DND-41 (cell line): ENCODE measurements at regions not wholly inside any gene's neighbourhood (a gene's known extent, or its start where the extent isn't known, plus 50 kb on each side); places are given as distances from the start of the nearest gene placed in this dataset.

Source experiments
- ATAC-seq: fragments of 200-7000 bp; cut with Tn5 transposase; 3 replicates; pipeline ENCODE4 v1.9.1; 2021; ENCODE audit warnings: low read depth; ENCODE audit not compliant: insufficient read depth
- DNase-seq: peaks from one replicate; pipeline ENCODE4 v3.0.0-alpha.2; 2020
- H2AFZ ChIP-seq: 2 replicates; pipeline ENCODE4 v1.6.0; 2012; ENCODE audit warnings: low read depth, low read length
- H3K27ac ChIP-seq: 2 replicates; pipeline ENCODE4 v1.5.1; 2012; ENCODE audit warnings: low read length, inconsistent platforms
- H3K27me3 ChIP-seq: fragments of 200-600 bp; sonication (generic); 2 replicates; pipeline ENCODE4 v1.6.0; 2012; ENCODE audit warnings: low read length, mild to moderate bottlenecking, inconsistent platforms; ENCODE audit not compliant: insufficient read depth, poor library complexity
- H3K36me3 ChIP-seq: 2 replicates; pipeline ENCODE4 v1.5.1; 2012; ENCODE audit warnings: low read length, inconsistent platforms; ENCODE audit not compliant: insufficient read depth
- H3K4me1 ChIP-seq: 2 replicates; pipeline ENCODE4 v1.5.1; 2012; ENCODE audit warnings: mild to moderate bottlenecking, low read length; ENCODE audit not compliant: insufficient read depth
- H3K4me2 ChIP-seq: 2 replicates; pipeline ENCODE4 v1.6.0; 2012; ENCODE audit warnings: mild to moderate bottlenecking, moderate library complexity, low read length, inconsistent platforms; ENCODE audit not compliant: insufficient read depth
- H3K4me3 ChIP-seq, 2 experiments: fragments of 200-600 bp in 1 of 2; shearing (Covaris generic) in 1 of 2; 2 replicates each; pipeline ENCODE4 v1.5.1; 2012 to 2016; ENCODE audit warnings: inconsistent platforms in 2 of 2, low read length in 2 of 2, mild to moderate bottlenecking in 2 of 2, low read depth in 1 of 2, moderate library complexity in 1 of 2
- H3K79me2 ChIP-seq: 2 replicates; pipeline ENCODE4 v1.6.0; 2012; ENCODE audit warnings: low read length, inconsistent platforms; ENCODE audit not compliant: insufficient read depth
- H3K9ac ChIP-seq: 2 replicates; pipeline ENCODE4 v1.6.0; 2012; ENCODE audit warnings: low read depth, mild to moderate bottlenecking, inconsistent platforms, low read length, moderate library complexity
- H3K9me3 ChIP-seq: 2 replicates; pipeline ENCODE4 v1.5.1; 2012; ENCODE audit warnings: low read length, moderate library complexity, mild to moderate bottlenecking, inconsistent platforms; ENCODE audit not compliant: insufficient read depth, severe bottlenecking
- H4K20me1 ChIP-seq: 2 replicates; pipeline ENCODE4 v1.6.0; 2012; ENCODE audit warnings: low read length; ENCODE audit not compliant: insufficient read depth
- EZH2 ChIP-seq: IDR thresholded peaks from 3 replicates; pipeline ENCODE4 v1.6.1; 2012; ENCODE audit warnings: borderline replicate concordance, low read depth, mild to moderate bottlenecking, moderate library complexity, low read length, inconsistent platforms; ENCODE audit not compliant: severe bottlenecking
- TF ChIP-seq, protein P1 (sequence below): IDR thresholded peaks from 2 replicates; pipeline ENCODE4 v1.5.1; 2012; ENCODE audit warnings: borderline replicate concordance, low read length, moderate library complexity, mild to moderate bottlenecking; ENCODE audit not compliant: poor library complexity, severe bottlenecking; ENCODE audit errors: extremely low read depth

DNA sequence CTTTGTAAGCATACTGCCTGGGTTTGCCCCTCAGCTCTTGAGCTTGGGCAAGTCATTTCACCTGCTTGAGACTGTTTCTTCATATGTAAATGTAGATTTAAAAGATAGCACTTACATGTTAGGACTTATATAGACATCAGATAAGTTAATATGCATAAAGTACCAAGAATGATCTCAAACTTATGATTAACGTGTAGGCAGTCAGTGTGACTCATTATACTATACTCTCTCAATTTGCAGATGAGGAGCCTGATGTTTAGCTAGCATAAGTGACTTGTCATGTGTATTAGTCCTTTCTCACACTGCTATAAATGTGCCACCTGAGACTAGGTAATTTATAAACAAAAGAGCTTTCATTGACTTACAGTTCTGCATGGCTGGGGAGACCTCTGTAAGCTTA lies 690.5 kb downstream of the KCNJ2 start:
- Histone ChIP-seq H3K9ac (no peak overlapping the region), H2AFZ (no peak overlapping the region), H3K27me3 (no peaks in the 10 kb centered on the region), H4K20me1 (no peaks in the 10 kb centered on the region), H3K27ac (no peak overlapping the region), H3K4me1 (no peaks in the 10 kb centered on the region), H3K36me3 (no peaks in the 10 kb centered on the region), H3K4me3 (no peak overlapping the region), H3K9me3 (peaks cover 2% of the 10 kb centered on the region), H3K79me2 (no peaks in the 10 kb centered on the region), H3K4me2 (no peak overlapping the region)
- TF ChIP-seq, protein P1, sequence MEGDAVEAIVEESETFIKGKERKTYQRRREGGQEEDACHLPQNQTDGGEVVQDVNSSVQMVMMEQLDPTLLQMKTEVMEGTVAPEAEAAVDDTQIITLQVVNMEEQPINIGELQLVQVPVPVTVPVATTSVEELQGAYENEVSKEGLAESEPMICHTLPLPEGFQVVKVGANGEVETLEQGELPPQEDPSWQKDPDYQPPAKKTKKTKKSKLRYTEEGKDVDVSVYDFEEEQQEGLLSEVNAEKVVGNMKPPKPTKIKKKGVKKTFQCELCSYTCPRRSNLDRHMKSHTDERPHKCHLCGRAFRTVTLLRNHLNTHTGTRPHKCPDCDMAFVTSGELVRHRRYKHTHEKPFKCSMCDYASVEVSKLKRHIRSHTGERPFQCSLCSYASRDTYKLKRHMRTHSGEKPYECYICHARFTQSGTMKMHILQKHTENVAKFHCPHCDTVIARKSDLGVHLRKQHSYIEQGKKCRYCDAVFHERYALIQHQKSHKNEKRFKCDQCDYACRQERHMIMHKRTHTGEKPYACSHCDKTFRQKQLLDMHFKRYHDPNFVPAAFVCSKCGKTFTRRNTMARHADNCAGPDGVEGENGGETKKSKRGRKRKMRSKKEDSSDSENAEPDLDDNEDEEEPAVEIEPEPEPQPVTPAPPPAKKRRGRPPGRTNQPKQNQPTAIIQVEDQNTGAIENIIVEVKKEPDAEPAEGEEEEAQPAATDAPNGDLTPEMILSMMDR = no peak
- no peak for TF ChIP-seq EZH2
- ATAC-seq (no peak), DNase-seq (no peak)

DNA sequence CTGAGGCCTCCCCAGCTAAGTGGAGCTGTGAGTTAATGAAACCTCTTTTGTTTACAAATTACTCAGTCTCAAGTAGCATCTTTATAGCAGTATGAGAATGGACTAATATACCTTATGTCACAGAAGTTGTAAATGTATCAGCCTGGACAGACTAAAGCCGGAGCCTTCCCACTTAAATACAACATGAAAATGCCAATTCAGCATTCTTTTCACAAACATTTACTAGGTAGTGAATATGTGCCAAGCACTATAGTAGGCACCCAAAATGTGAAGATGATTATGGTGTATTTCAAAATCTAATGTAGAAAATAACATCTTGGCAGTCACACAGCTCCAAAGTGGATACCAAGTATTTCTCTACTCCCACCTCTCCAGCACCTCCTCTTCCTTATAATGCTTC lies 693.0 kb downstream of the KCNJ2 start:
- Histone ChIP-seq H3K79me2 (no peaks in the 10 kb centered on the region), H3K4me2 (no peak overlapping the region), H4K20me1 (no peaks in the 10 kb centered on the region), H3K27me3 (no peaks in the 10 kb centered on the region), H3K9ac (no peak overlapping the region), H2AFZ (no peak overlapping the region), H3K4me3 (no peak overlapping the region), H3K36me3 (no peaks in the 10 kb centered on the region), H3K27ac (no peak overlapping the region), H3K4me1 (no peaks in the 10 kb centered on the region), H3K9me3 (peaks cover 2% of the 10 kb centered on the region)
- no peak for DNase-seq
- TF ChIP-seq, protein P1 = no peak
- no peak for TF ChIP-seq EZH2
- no peak for ATAC-seq

GRCh38 chr17:70863436-70864248 lies 694.3 kb downstream of the KCNJ2 start:
- H3K79me2 ChIP-seq = no peaks in the 10 kb centered on the region

More at GRCh38 chr17:70863436-70864248, 694.3 kb downstream of the KCNJ2 start:
- TF ChIP-seq, protein P1 = no peak
- TF ChIP-seq EZH2 = no peak
- no peak overlapping the region for H3K4me3 ChIP-seq
- peaks cover 2% of the 10 kb centered on the region for H3K9me3 ChIP-seq
- H3K27ac ChIP-seq = no peak overlapping the region
- no peaks in the 10 kb centered on the region for H3K27me3 ChIP-seq
- no peak overlapping the region for H3K4me2 ChIP-seq
- H3K4me1 ChIP-seq = no peaks in the 10 kb centered on the region
- ATAC-seq (no peak), DNase-seq (no peak)
- no peaks in the 10 kb centered on the region for H4K20me1 ChIP-seq
- H3K36me3 ChIP-seq = no peaks in the 10 kb centered on the region
- no peak overlapping the region for H2AFZ ChIP-seq
- no peak overlapping the region for H3K9ac ChIP-seq
